ENCODE measurements at regions not wholly inside any gene's neighbourhood (a gene's known extent, or its start where the extent isn't known, plus 50 kb on each side); places are given as distances from the start of the nearest gene placed in this dataset.

GRCh38 chr2:57177176-57177575 lies 869.4 kb upstream of the VRK2 start:
- Histone ChIP-seq H3K79me2 (ENCODE audit: insufficient read depth, low read length) (no peaks in the 10 kb centered on the region), H2AK5ac (ENCODE audit: insufficient read length, low read length) (no peak overlapping the region), H4K20me1 (ENCODE audit: control insufficient read depth, insufficient read depth, insufficient read length) (no peaks in the 10 kb centered on the region), H3K9ac (ENCODE audit: extremely low read depth, insufficient read length, low read length) (no peak overlapping the region), H2BK20ac (ENCODE audit: low read depth, low read length, poor library complexity, severe bottlenecking) (no peak overlapping the region), H3K79me1 (ENCODE audit: insufficient read depth, low read depth, low read length, poor library complexity, severe bottlenecking) (no peaks in the 10 kb centered on the region), H2AFZ (ENCODE audit: low read length) (no peak overlapping the region), H3K56ac (ENCODE audit: insufficient read length, low read depth, low read length) (no peak overlapping the region), H3K23me2 (ENCODE audit: insufficient read length, low read depth, low read length, poor library complexity, severe bottlenecking) (no peaks in the 10 kb centered on the region), H2BK120ac (ENCODE audit: low read depth, low read length, poor library complexity, severe bottlenecking) (no peak overlapping the region), H4K8ac (replicated peaks; ENCODE audit: insufficient read length, low read depth, low read length) (no peak overlapping the region), H3K27ac (ENCODE audit: insufficient read length, low read depth, low read length) (no peak overlapping the region), H3K9me3 (ENCODE audit: control insufficient read depth, low read depth, low read length) (no peaks in the 10 kb centered on the region), H3K4me2 (ENCODE audit: insufficient read depth, insufficient read length, low read length) (no peak overlapping the region), H4K91ac (ENCODE audit: insufficient read length, low read depth, low read length) (no peak overlapping the region), H3K14ac (ENCODE audit: insufficient read depth, low read length) (no peak overlapping the region), H3T11ph (ENCODE audit: low read length) (no peak overlapping the region), H3K27me3 (ENCODE audit: insufficient read depth, low read length) (no peaks in the 10 kb centered on the region), H3K4me1 (ENCODE audit: insufficient read depth, low read length) (no peaks in the 10 kb centered on the region), H2BK5ac (ENCODE audit: insufficient read length, low read length) (no peak overlapping the region), H2BK15ac (ENCODE audit: low read depth, low read length) (no peak overlapping the region), H4K5ac (ENCODE audit: insufficient read length, low read depth, low read length) (no peak overlapping the region), H3K23ac (ENCODE audit: insufficient read length, low read depth, low read length) (no peak overlapping the region), H3K4ac (ENCODE audit: low read depth, low read length) (no peak overlapping the region), H2BK12ac (ENCODE audit: insufficient read length, low read depth, low read length) (no peak overlapping the region), H3K18ac (ENCODE audit: insufficient read length, low read depth, low read length) (no peak overlapping the region)
- no peak for TF ChIP-seq CTCF (conservative IDR thresholded peaks at IDR 0.05)
- H3K9me3 Mint-ChIP-seq = no peaks in the 10 kb centered on the region
- no peak overlapping the region for H3K4me3 Mint-ChIP-seq
- H3K27me3 Mint-ChIP-seq (ENCODE audit: low read depth) = no peaks in the 10 kb centered on the region
- DNase-seq = no peak
- 0 out of 4 replicates have a peak, but pooled peaks cover 0 to under 1% of the 10 kb centered on the region in 2 experiments for H3K4me1 Mint-ChIP-seq
- H3K36me3 Mint-ChIP-seq (ENCODE audit: insufficient read depth in 1 of 3, low read depth in 3 of 3) = no peaks in the 10 kb centered on the region
- no peak overlapping the region for H3K27ac Mint-ChIP-seq
- WGBS (ENCODE audit: extremely low coverage, insufficient read length, low lambda C conversion rate) = no CpG with 5 or more reads among the region's 1 CpG

All from H9 (cell line).